SU-DHL-6 (cell line): ENCODE measurements at regions not wholly inside any gene's neighbourhood (a gene's known extent, or its start where the extent isn't known, plus 50 kb on each side); places are given as distances from the start of the nearest gene placed in this dataset.

Experiments used
- H2AFZ ChIP-seq: fragments of 200-600 bp; sonication (generic); 2 replicates; pipeline ENCODE4 v1.6.1; 2014; ENCODE audit warnings: low read depth, mild to moderate bottlenecking, moderate library complexity, mixed read lengths, antibody characterized with exemption, low read length; ENCODE audit not compliant: severe bottlenecking
- H3F3A ChIP-seq: fragments of 200-600 bp; shearing (Covaris generic); 2 replicates; pipeline ENCODE4 v1.6.0; 2016; ENCODE audit warnings: antibody characterized with exemption, mild to moderate bottlenecking; ENCODE audit not compliant: insufficient read depth
- H3K27ac ChIP-seq: fragments of 200-600 bp; sonication (generic); 2 replicates; pipeline ENCODE4 v1.5.1; 2016; ENCODE audit warnings: low read depth, mild to moderate bottlenecking, low read length, moderate library complexity, mixed read lengths
- H3K27me3 ChIP-seq: fragments of 200-600 bp; sonication (generic), shearing (Covaris generic); 2 replicates; pipeline ENCODE4 v1.6.0; 2014; ENCODE audit warnings: mild to moderate bottlenecking, low read length
- H3K36me3 ChIP-seq: fragments of 200-600 bp; sonication (generic); 2 replicates; pipeline ENCODE4 v1.6.1; 2014; ENCODE audit warnings: mild to moderate bottlenecking, low read length, mixed read lengths
- H3K4me2 ChIP-seq: fragments of 300-600, 200-600 bp; shearing (Covaris generic), sonication (generic); 2 replicates; pipeline ENCODE4 v1.6.0; 2014; ENCODE audit warnings: low read length, low read depth, mild to moderate bottlenecking; ENCODE audit not compliant: poor library complexity, severe bottlenecking
- H3K4me3 ChIP-seq: fragments of 200-600 bp; sonication (generic); 2 replicates; pipeline ENCODE4 v1.5.1; 2014; ENCODE audit warnings: antibody characterized with exemption, low read length, mild to moderate bottlenecking, mixed read lengths; ENCODE audit not compliant: insufficient read depth, poor library complexity, severe bottlenecking
- H3K79me2 ChIP-seq: fragments of 200-600 bp; sonication (generic); 2 replicates; pipeline ENCODE4 v1.6.1; 2014; ENCODE audit warnings: mild to moderate bottlenecking, low read length, moderate library complexity; ENCODE audit not compliant: insufficient read depth
- H3K9ac ChIP-seq: fragments of 200-600 bp; sonication (generic); 2 replicates; pipeline ENCODE4 v1.7.0; 2014; ENCODE audit warnings: mild to moderate bottlenecking, low read length
- H3K9me2 ChIP-seq: fragments of 200-600 bp; sonication (generic); replicated peaks from 2 replicates; pipeline ENCODE4 v1.6.1; 2014; ENCODE audit warnings: low read length; ENCODE audit not compliant: insufficient read depth
- H3K9me3 ChIP-seq: fragments of 200-600 bp; sonication (generic); 2 replicates; pipeline ENCODE4 v1.6.1; 2014; ENCODE audit warnings: low read length, mixed read lengths; ENCODE audit not compliant: insufficient read depth
- H4K20me1 ChIP-seq: fragments of 200-600 bp; sonication (generic); 2 replicates; pipeline ENCODE4 v1.6.1; 2014; ENCODE audit warnings: low read depth, mild to moderate bottlenecking, antibody characterized with exemption, low read length, moderate library complexity, mixed read lengths
- CTCF ChIP-seq: fragments of 200-600 bp; sonication (generic); IDR thresholded peaks from one replicate; pipeline ENCODE4 v1.5.1; 2017; ENCODE audit warnings: antibody characterized with exemption, mild to moderate bottlenecking, low read length, moderate library complexity; ENCODE audit not compliant: insufficient read depth, poor library complexity, severe bottlenecking
- EZH2phosphoT487 ChIP-seq: fragments of 200-600 bp; sonication (generic), shearing (Covaris generic); conservative IDR thresholded peaks from 2 replicates; pipeline ENCODE4 v1.6.1; 2018; ENCODE audit warnings: mild to moderate bottlenecking, antibody characterized with exemption, low read length, moderate library complexity, mixed read lengths

GRCh38 chr15:94925680-94926079 lies 694.3 kb downstream of the MCTP2 start:
- Histone ChIP-seq H3F3A (no peaks in the 10 kb centered on the region), H2AFZ (no peak overlapping the region), H3K27me3 (no peaks in the 10 kb centered on the region)

GRCh38 chr15:94927003-94927402 lies 695.6 kb downstream of the MCTP2 start:
- no peaks in the 10 kb centered on the region for H3K79me2 ChIP-seq
- no peaks in the 10 kb centered on the region for H3F3A ChIP-seq
- H3K9ac ChIP-seq, result no peak overlapping the region
- no peak overlapping the region for H3K4me3 ChIP-seq
- no peak overlapping the region for H2AFZ ChIP-seq
- H3K27me3 ChIP-seq, result no peaks in the 10 kb centered on the region
- H3K36me3 ChIP-seq, result no peaks in the 10 kb centered on the region
- TF ChIP-seq CTCF (no peak), EZH2phosphoT487 (no peak)
- no peaks in the 10 kb centered on the region for H3K9me3 ChIP-seq
- H3K9me2 ChIP-seq, result no peaks in the 10 kb centered on the region
- H4K20me1 ChIP-seq, result no peaks in the 10 kb centered on the region
- no peak overlapping the region for H3K4me2 ChIP-seq
- H3K27ac ChIP-seq, result no peak overlapping the region

More at GRCh38 chr15:94925680-94926079, 694.3 kb downstream of the MCTP2 start:
- Histone ChIP-seq H3K4me3 (no peak overlapping the region), H3K36me3 (no peaks in the 10 kb centered on the region), H3K9me2 (no peaks in the 10 kb centered on the region), H3K9me3 (no peaks in the 10 kb centered on the region), H3K4me2 (no peak overlapping the region), H3K9ac (no peak overlapping the region), H3K79me2 (no peaks in the 10 kb centered on the region), H3K27ac (no peak overlapping the region), H4K20me1 (no peaks in the 10 kb centered on the region)
- TF ChIP-seq CTCF (no peak), EZH2phosphoT487 (no peak)

- Histone ChIP-seq H3K4me2 (no peak overlapping the region), H3K36me3 (no peaks in the 10 kb centered on the region), H3K9me3 (no peaks in the 10 kb centered on the region), H3K27me3 (no peaks in the 10 kb centered on the region), H3K27ac (no peak overlapping the region), H3K9me2 (no peaks in the 10 kb centered on the region), H2AFZ (no peak overlapping the region), H3K79me2 (no peaks in the 10 kb centered on the region), H3K9ac (no peak overlapping the region), H4K20me1 (no peaks in the 10 kb centered on the region), H3K4me3 (no peak overlapping the region), H3F3A (no peaks in the 10 kb centered on the region)
- TF ChIP-seq EZH2phosphoT487 (no peak), CTCF (no peak)
Measured at GRCh38 chr15:94929282-94929681, 697.9 kb downstream of the MCTP2 start.
